ENCODE measurements at regions not wholly inside any gene's neighbourhood (a gene's known extent, or its start where the extent isn't known, plus 50 kb on each side); places are given as distances from the start of the nearest gene placed in this dataset.

GRCh38 chr6:139591075-139591865 is 216.8 kb upstream of the CITED2 start:
- no peak for DNase-seq

GRCh38 chr6:139590206-139590605 is 215.8 kb upstream of the CITED2 start:
- DNase-seq: no peak

GRCh38 chr6:139588734-139589593 is 214.5 kb upstream of the CITED2 start:
- no peak for DNase-seq

GRCh38 chr6:139588076-139588639 is 213.7 kb upstream of the CITED2 start:
- DNase-seq: peak; percentile 55

- no peak for DNase-seq
Observed at GRCh38 chr6:139587469-139587868, 213.0 kb upstream of the CITED2 start.

GRCh38 chr6:139586273-139586672 is 211.8 kb upstream of the CITED2 start:
- DNase-seq: no peak

- DNase-seq: no peak
Observed at GRCh38 chr6:139584599-139584998, 210.2 kb upstream of the CITED2 start.

- no peak for DNase-seq
Observed at GRCh38 chr6:139583420-139583819, 209.0 kb upstream of the CITED2 start.

GRCh38 chr6:139582956-139583355 is 208.5 kb upstream of the CITED2 start:
- DNase-seq: no peak

- no peak for DNase-seq
Observed at GRCh38 chr6:139581485-139581865, 207.0 kb upstream of the CITED2 start.

GRCh38 chr6:139580592-139581484 is 206.4 kb upstream of the CITED2 start:
- DNase-seq: no peak

GRCh38 chr6:139577763-139578604 is 203.5 kb upstream of the CITED2 start:
- no peak for DNase-seq

GRCh38 chr6:139577124-139577762 is 202.8 kb upstream of the CITED2 start:
- DNase-seq: no peak

GRCh38 chr6:139572001-139572400 is 197.6 kb upstream of the CITED2 start:
- no peak for DNase-seq

- DNase-seq: no peak
Observed at GRCh38 chr6:139570166-139570565, 195.7 kb upstream of the CITED2 start.

GRCh38 chr6:139569566-139569965 is 195.1 kb upstream of the CITED2 start:
- DNase-seq: no peak

GRCh38 chr6:139568956-139569538 is 194.6 kb upstream of the CITED2 start:
- DNase-seq: no peak

- no peak for DNase-seq
Observed at GRCh38 chr6:139568151-139568955, 193.9 kb upstream of the CITED2 start.

GRCh38 chr6:139567095-139567494 is 192.6 kb upstream of the CITED2 start:
- DNase-seq: no peak

- DNase-seq: no peak
Observed at GRCh38 chr6:139565591-139565990, 191.1 kb upstream of the CITED2 start.
